BLaER1 treated with 17β-estradiol and CSF1 and Interleukin-3, amounts not matched to agents 10 nM and 100 nM (cell line): ENCODE measurements at regions not wholly inside any gene's neighbourhood (a gene's known extent, or its start where the extent isn't known, plus 50 kb on each side); places are given as distances from the start of the nearest gene placed in this dataset.
"Not testable (repeated sequence)": the region's sequence is repeated elsewhere in the genome, so short reads cannot be mapped to it uniquely, and the experiment has no call there.

Source experiments
- H3K27ac ChIP-seq, 11 experiments: shearing (Covaris generic); formaldehyde crosslinking; 2 replicates each; pipeline ENCODE4 v1.8.1; 2022
- H3K27me3 ChIP-seq, 11 experiments: shearing (Covaris generic); formaldehyde crosslinking; 2 replicates each; pipeline ENCODE4 v1.8.1; 2022
- H3K36me3 ChIP-seq, 11 experiments: shearing (Covaris generic); formaldehyde crosslinking; 2 replicates each; pipeline ENCODE4 v1.8.1; 2022
- H3K4me1 ChIP-seq, 10 experiments: shearing (Covaris generic); formaldehyde crosslinking; 2 replicates each; pipeline ENCODE4 v1.8.1; 2022
- H3K4me2 ChIP-seq, 11 experiments: shearing (Covaris generic); formaldehyde crosslinking; 2 replicates each; pipeline ENCODE4 v1.8.1; 2022
- H3K4me3 ChIP-seq, 10 experiments: shearing (Covaris generic); formaldehyde crosslinking; 2 replicates each; pipeline ENCODE4 v1.8.1; 2022
- H3K9ac ChIP-seq, 11 experiments: shearing (Covaris generic); formaldehyde crosslinking; 2 replicates each; pipeline ENCODE4 v1.8.1; 2022
- H3K9me3 ChIP-seq, 11 experiments: shearing (Covaris generic); formaldehyde crosslinking; replicated peaks in 1 of 11; 2 replicates each; pipeline ENCODE4 v1.8.1; 2022
- H4K20me1 ChIP-seq, 11 experiments: shearing (Covaris generic); formaldehyde crosslinking; 2 replicates each; pipeline ENCODE4 v1.8.1; 2022
- Cebpa-rat ChIP-seq, 11 experiments: shearing (Covaris generic); IDR thresholded peaks; 2 replicates each; pipeline ENCODE4 v1.8.1; 2022

- H3K4me2 ChIP-seq, H3K4me3 ChIP-seq, H3K9ac ChIP-seq, H3K27me3 ChIP-seq, H3K4me1 ChIP-seq, H3K36me3 ChIP-seq, H4K20me1 ChIP-seq, H3K27ac ChIP-seq: not testable (repeated sequence)
- H3K9me3 ChIP-seq = peaks cover 24 to 37% (median 28%) of the 10 kb centered on the region in 11 experiments
Measured at GRCh38 chr20:18876394-18876793, 62.8 kb downstream of the SCP2D1 start.

GRCh38 chr20:18879262-18879661, 65.7 kb downstream of the SCP2D1 start:
- no peak overlapping the region for H3K27ac ChIP-seq
- H3K9me3 ChIP-seq = peaks cover 0 to 18% (median 0%) of the 10 kb centered on the region in 11 experiments; a peak in 1 of 22 replicates
- no peak overlapping the region for H3K4me3 ChIP-seq
- H3K9ac ChIP-seq = no peak overlapping the region
- H3K4me1 ChIP-seq = peaks cover 0 to 4% (median 0%) of the 10 kb centered on the region in 10 experiments; a peak in 1 of 20 replicates
- TF ChIP-seq Cebpa-rat (IDR thresholded peaks at IDR 0.05) = no peak
- H4K20me1 ChIP-seq = no peaks in the 10 kb centered on the region
- no peaks in the 10 kb centered on the region for H3K27me3 ChIP-seq
- no peaks in the 10 kb centered on the region for H3K36me3 ChIP-seq
- no peak overlapping the region for H3K4me2 ChIP-seq

- H3K4me2 ChIP-seq = no peak overlapping the region
- H3K4me1 ChIP-seq = no peaks in the 10 kb centered on the region
- no peak overlapping the region for H3K4me3 ChIP-seq
Measured at GRCh38 chr20:18886756-18887155, 73.2 kb downstream of the SCP2D1 start.

GRCh38 chr20:18901980-18902737, 88.6 kb downstream of the SCP2D1 start:
- no peak overlapping the region for H3K4me3 ChIP-seq
- H3K36me3 ChIP-seq = no peaks in the 10 kb centered on the region
- H3K4me2 ChIP-seq = no peak overlapping the region
- H3K27me3 ChIP-seq = no peaks in the 10 kb centered on the region
- no peak overlapping the region for H3K9ac ChIP-seq
- H3K4me1 ChIP-seq = no peaks in the 10 kb centered on the region
- H4K20me1 ChIP-seq = no peaks in the 10 kb centered on the region
- no peaks in the 10 kb centered on the region for H3K9me3 ChIP-seq
- no peak for TF ChIP-seq Cebpa-rat (IDR thresholded peaks at IDR 0.05)
- no peak overlapping the region for H3K27ac ChIP-seq

More at GRCh38 chr20:18886756-18887155, 73.2 kb downstream of the SCP2D1 start:
- Histone ChIP-seq H4K20me1 (no peaks in the 10 kb centered on the region), H3K27me3 (no peaks in the 10 kb centered on the region), H3K9ac (no peak overlapping the region), H3K9me3 (peaks cover 0 to 13% (median 0%) of the 10 kb centered on the region in 11 experiments; a peak in 5 of 22 replicates), H3K36me3 (no peaks in the 10 kb centered on the region), H3K27ac (no peak overlapping the region)
- no peak for TF ChIP-seq Cebpa-rat (IDR thresholded peaks at IDR 0.05)

GRCh38 chr20:18904192-18904591, 90.6 kb downstream of the SCP2D1 start:
- no peak for TF ChIP-seq Cebpa-rat (IDR thresholded peaks at IDR 0.05)
- no peak overlapping the region for H3K27ac ChIP-seq
- no peaks in the 10 kb centered on the region for H4K20me1 ChIP-seq
- no peaks in the 10 kb centered on the region for H3K9me3 ChIP-seq
- H3K36me3 ChIP-seq = no peaks in the 10 kb centered on the region
- no peak overlapping the region for H3K4me2 ChIP-seq
- no peak overlapping the region for H3K4me3 ChIP-seq
- no peaks in the 10 kb centered on the region for H3K4me1 ChIP-seq
- H3K27me3 ChIP-seq = no peaks in the 10 kb centered on the region
- no peak overlapping the region for H3K9ac ChIP-seq

- no peaks in the 10 kb centered on the region for H3K9me3 ChIP-seq
- TF ChIP-seq Cebpa-rat (IDR thresholded peaks at IDR 0.05) = no peak
- H3K4me2 ChIP-seq = no peak overlapping the region
- no peaks in the 10 kb centered on the region for H3K27me3 ChIP-seq
- no peak overlapping the region for H3K4me3 ChIP-seq
- H3K27ac ChIP-seq = no peak overlapping the region
- no peaks in the 10 kb centered on the region for H3K4me1 ChIP-seq
- no peak overlapping the region for H3K9ac ChIP-seq
- H4K20me1 ChIP-seq = no peaks in the 10 kb centered on the region
- H3K36me3 ChIP-seq = no peaks in the 10 kb centered on the region
Measured at GRCh38 chr20:18904624-18905023, 91.0 kb downstream of the SCP2D1 start.

GRCh38 chr20:18906046-18906445, 92.5 kb downstream of the SCP2D1 start:
- Histone ChIP-seq H3K4me1 (no peaks in the 10 kb centered on the region), H3K9me3 (no peaks in the 10 kb centered on the region), H3K27ac (no peak overlapping the region), H3K4me3 (no peak overlapping the region), H3K9ac (no peak overlapping the region), H3K4me2 (no peak overlapping the region), H4K20me1 (no peaks in the 10 kb centered on the region), H3K27me3 (no peaks in the 10 kb centered on the region), H3K36me3 (no peaks in the 10 kb centered on the region)
- TF ChIP-seq Cebpa-rat (IDR thresholded peaks at IDR 0.05) = no peak

- no peaks in the 10 kb centered on the region for H4K20me1 ChIP-seq
- no peak overlapping the region for H3K27ac ChIP-seq
- H3K9ac ChIP-seq = no peak overlapping the region
- H3K9me3 ChIP-seq = no peaks in the 10 kb centered on the region
- H3K36me3 ChIP-seq = no peaks in the 10 kb centered on the region
- no peak overlapping the region for H3K4me2 ChIP-seq
- TF ChIP-seq Cebpa-rat (IDR thresholded peaks at IDR 0.05) = no peak
- H3K4me1 ChIP-seq = no peaks in the 10 kb centered on the region
- H3K27me3 ChIP-seq = no peaks in the 10 kb centered on the region
- no peak overlapping the region for H3K4me3 ChIP-seq
Measured at GRCh38 chr20:18907353-18907752, 93.8 kb downstream of the SCP2D1 start.

GRCh38 chr20:18908109-18908508, 94.5 kb downstream of the SCP2D1 start:
- H3K9ac ChIP-seq = no peak overlapping the region
- H3K36me3 ChIP-seq = no peaks in the 10 kb centered on the region
- H3K4me1 ChIP-seq = no peaks in the 10 kb centered on the region
- H3K27ac ChIP-seq = no peak overlapping the region
- H3K27me3 ChIP-seq = no peaks in the 10 kb centered on the region
- no peak overlapping the region for H3K4me2 ChIP-seq
- H3K9me3 ChIP-seq = no peaks in the 10 kb centered on the region
- no peak overlapping the region for H3K4me3 ChIP-seq
- no peaks in the 10 kb centered on the region for H4K20me1 ChIP-seq
- no peak for TF ChIP-seq Cebpa-rat (IDR thresholded peaks at IDR 0.05)

- Histone ChIP-seq H3K4me1 (no peaks in the 10 kb centered on the region), H3K36me3 (no peaks in the 10 kb centered on the region), H3K4me3 (no peak overlapping the region), H3K9ac (no peak overlapping the region), H3K27ac (no peak overlapping the region), H3K4me2 (no peak overlapping the region), H3K27me3 (no peaks in the 10 kb centered on the region), H3K9me3 (no peaks in the 10 kb centered on the region), H4K20me1 (no peaks in the 10 kb centered on the region)
- no peak for TF ChIP-seq Cebpa-rat (IDR thresholded peaks at IDR 0.05)
Measured at GRCh38 chr20:18909254-18909653, 95.7 kb downstream of the SCP2D1 start.
